ENCODE measurements at regions not wholly inside any gene's neighbourhood (a gene's known extent, or its start where the extent isn't known, plus 50 kb on each side); places are given as distances from the start of the nearest gene placed in this dataset.

DNA sequence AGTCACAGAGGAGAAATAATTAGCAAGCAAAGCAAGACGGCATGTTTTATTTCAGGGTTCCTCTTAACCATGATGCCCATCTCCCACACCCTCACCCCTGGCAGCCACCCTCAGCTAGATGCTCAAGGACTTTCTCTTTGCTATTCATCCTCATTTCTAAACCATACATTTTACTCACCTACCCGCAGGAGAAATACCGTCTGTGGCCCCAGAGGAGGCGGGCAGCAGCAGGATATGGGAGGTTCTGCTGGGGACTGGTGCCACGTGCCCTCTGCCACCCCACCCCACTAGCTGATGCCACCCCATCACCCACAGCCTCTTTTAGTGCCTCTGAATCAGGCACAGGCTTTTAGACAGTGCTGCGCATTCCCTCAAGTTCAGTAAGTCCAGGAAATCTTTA is 168.7 kb upstream of the ITGB1 start:
- intact Hi-C loops (cut with DNase I): no loop called here
- peaks cover 15% of the 10 kb centered on the region for H3K4me1 ChIP-seq
- H3K36me3 ChIP-seq (replicated peaks in 1 of 2; ENCODE audit: insufficient read depth in 1 of 2, low read depth in 2 of 2): no peaks in the 10 kb centered on the region
- no peak for ATAC-seq
- DNase-seq: no peak
- no peak overlapping the region for H3K4me3 ChIP-seq
- TF ChIP-seq POLR2A (IDR thresholded peaks at IDR 0.05): no peak
- TF ChIP-seq, protein P1, sequence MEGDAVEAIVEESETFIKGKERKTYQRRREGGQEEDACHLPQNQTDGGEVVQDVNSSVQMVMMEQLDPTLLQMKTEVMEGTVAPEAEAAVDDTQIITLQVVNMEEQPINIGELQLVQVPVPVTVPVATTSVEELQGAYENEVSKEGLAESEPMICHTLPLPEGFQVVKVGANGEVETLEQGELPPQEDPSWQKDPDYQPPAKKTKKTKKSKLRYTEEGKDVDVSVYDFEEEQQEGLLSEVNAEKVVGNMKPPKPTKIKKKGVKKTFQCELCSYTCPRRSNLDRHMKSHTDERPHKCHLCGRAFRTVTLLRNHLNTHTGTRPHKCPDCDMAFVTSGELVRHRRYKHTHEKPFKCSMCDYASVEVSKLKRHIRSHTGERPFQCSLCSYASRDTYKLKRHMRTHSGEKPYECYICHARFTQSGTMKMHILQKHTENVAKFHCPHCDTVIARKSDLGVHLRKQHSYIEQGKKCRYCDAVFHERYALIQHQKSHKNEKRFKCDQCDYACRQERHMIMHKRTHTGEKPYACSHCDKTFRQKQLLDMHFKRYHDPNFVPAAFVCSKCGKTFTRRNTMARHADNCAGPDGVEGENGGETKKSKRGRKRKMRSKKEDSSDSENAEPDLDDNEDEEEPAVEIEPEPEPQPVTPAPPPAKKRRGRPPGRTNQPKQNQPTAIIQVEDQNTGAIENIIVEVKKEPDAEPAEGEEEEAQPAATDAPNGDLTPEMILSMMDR (IDR thresholded peaks at IDR 0.05): no peak
- no peak overlapping the region for H3K27ac ChIP-seq
- 74 to 79% methylated on average over 6 of the region's 6 CpGs for WGBS, 2 donors
- no peaks in the 10 kb centered on the region for H3K27me3 ChIP-seq
- no peaks in the 10 kb centered on the region for H3K9me3 ChIP-seq

DNA sequence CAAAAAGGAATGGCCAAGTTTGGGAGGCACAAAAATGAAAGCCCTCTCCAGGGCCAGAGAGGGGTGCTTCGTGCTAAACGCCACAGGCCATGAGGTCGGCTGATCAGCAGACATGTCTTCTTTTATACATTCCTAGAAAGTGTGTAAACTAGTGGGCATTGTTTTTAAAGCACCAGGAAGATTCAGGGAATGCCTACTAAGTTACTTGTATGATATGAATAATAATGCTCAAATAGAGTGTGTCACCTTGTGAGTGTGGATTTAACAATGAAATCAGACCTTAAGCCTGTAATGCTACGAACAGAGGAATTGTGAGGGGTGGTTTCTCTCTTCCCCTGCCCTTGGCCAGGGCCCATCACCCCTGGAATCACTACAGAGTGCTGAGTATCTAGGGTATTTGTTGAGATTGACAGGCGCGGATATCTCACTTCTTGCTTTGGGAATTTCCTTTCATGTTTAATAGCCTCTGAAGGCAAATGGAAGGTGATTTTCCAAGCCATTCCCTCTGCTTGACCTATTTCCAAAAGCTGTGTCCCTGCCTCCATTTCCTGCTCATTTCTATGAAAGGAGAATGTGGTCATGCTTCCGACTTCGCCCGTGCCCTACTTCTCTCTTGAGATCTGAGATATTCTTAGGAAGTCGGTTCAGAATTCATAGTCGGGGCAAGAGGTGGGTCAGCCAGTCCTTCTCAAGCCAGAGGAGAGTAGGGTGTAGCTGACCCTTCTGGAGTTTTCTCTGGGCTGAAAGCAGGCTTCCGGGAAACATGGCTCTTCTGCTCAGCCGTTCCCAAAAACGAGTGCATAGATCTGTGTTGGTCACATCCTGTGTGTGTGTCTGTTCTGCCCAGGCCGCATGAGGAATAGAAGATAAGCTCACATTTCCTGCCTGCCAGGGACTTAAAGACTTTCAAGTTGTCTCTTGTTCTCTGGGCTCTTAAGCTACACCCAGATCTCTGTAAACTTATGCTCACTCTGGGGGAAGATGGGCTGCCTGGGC is 167.8 kb upstream of the ITGB1 start:
- ATAC-seq (peak; percentile 5), DNase-seq (no peak)
- 80 to 87% methylated on average over 14 to 15 of the region's 15 CpGs for WGBS, 2 donors
- H3K36me3 ChIP-seq (replicated peaks in 1 of 2; ENCODE audit: insufficient read depth in 1 of 2, low read depth in 2 of 2): no peaks in the 10 kb centered on the region
- H3K27ac ChIP-seq: peak overlapping the region in 1 of 4 donors; percentile 21
- peaks cover 16% of the 10 kb centered on the region for H3K4me1 ChIP-seq
- H3K9me3 ChIP-seq: no peaks in the 10 kb centered on the region
- TF ChIP-seq POLR2A (IDR thresholded peaks at IDR 0.05): no peak
- TF ChIP-seq, protein P1 (IDR thresholded peaks at IDR 0.05): no peak
- no peaks in the 10 kb centered on the region for H3K27me3 ChIP-seq
- H3K4me3 ChIP-seq: no peak overlapping the region
- intact Hi-C loops (cut with DNase I): no loop called here

DNA sequence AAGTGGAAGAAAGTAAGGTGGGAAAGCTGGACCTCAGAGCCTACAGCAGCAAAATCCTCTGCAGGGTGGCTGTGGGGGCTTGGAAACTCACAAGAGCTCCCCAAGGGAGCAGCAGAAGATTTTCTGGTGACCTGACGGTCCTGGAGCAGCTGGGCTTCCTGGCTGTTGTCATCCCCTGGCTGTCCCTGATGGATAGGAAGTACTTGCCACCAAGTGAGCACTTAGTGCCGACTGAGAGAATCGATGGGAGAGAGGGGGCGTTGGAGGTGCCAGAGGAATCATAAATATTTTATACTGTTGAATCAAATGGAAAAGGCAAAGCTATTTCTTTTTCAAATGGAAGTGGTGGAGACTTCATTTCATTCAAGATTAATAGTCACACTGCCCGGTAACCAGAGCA is 167.1 kb upstream of the ITGB1 start:
- H3K9me3 ChIP-seq: no peaks in the 10 kb centered on the region
- no peak overlapping the region for H3K4me3 ChIP-seq
- peaks cover 12% of the 10 kb centered on the region for H3K4me1 ChIP-seq
- H3K27ac ChIP-seq: no peak overlapping the region
- TF ChIP-seq, protein P1 (IDR thresholded peaks at IDR 0.05): no peak
- TF ChIP-seq POLR2A (IDR thresholded peaks at IDR 0.05): no peak
- ATAC-seq (no peak), DNase-seq (no peak)
- intact Hi-C loops (cut with DNase I): no loop called here
- H3K27me3 ChIP-seq: no peaks in the 10 kb centered on the region
- 76 to 88% methylated on average over 5 of the region's 5 CpGs for WGBS, 2 donors
- H3K36me3 ChIP-seq (replicated peaks in 1 of 2; ENCODE audit: insufficient read depth in 1 of 2, low read depth in 2 of 2): no peaks in the 10 kb centered on the region

DNA sequence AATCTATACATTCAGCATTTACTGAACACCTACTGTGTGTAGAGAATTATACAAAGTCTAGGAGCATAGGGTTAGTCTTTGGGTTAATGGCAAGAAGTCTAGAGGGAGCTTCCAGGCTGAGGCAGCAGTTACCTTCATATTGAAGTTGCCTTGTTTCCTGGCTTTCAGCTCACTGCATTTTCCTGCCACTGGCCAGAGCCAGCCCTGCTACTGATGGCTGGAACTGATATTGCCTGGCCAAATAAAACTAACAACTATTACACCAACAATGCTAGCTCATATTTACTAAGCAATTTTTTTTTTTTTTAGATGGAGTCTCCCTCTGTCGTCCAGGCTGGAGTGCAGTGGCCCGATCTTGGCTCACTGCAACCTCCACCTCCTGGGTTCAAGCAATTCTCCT is 165.7 kb upstream of the ITGB1 start:
- H3K36me3 ChIP-seq (replicated peaks in 1 of 2; ENCODE audit: insufficient read depth in 1 of 2, low read depth in 2 of 2): no peaks in the 10 kb centered on the region
- no peaks in the 10 kb centered on the region for H3K9me3 ChIP-seq
- no peaks in the 10 kb centered on the region for H3K27me3 ChIP-seq
- no peak for DNase-seq
- intact Hi-C loops (cut with DNase I): no loop called here
- H3K4me1 ChIP-seq: peaks cover 6% of the 10 kb centered on the region
- TF ChIP-seq POLR2A (IDR thresholded peaks at IDR 0.05): no peak
- TF ChIP-seq, protein P1 (IDR thresholded peaks at IDR 0.05): no peak
- 73 to 79% methylated on average over 2 of the region's 2 CpGs for WGBS, 2 donors
- no peak overlapping the region for H3K4me3 ChIP-seq
- ATAC-seq: no peak
- H3K27ac ChIP-seq: no peak overlapping the region
